Fibroblast of skin of right biceps (primary cell): ENCODE measurements at regions not wholly inside any gene's neighbourhood (a gene's known extent, or its start where the extent isn't known, plus 50 kb on each side); places are given as distances from the start of the nearest gene placed in this dataset.
"Not testable (repeated sequence)": the region's sequence is repeated elsewhere in the genome, so short reads cannot be mapped to it uniquely, and the experiment has no call there.

Experiments
- DNase-seq: peaks from one replicate; pipeline ENCODE4 v3.0.0-alpha.2; 2013

GRCh38 chr5:97545886-97546535 is 363.0 kb upstream of the RIOK2 start:
- DNase-seq, result peak; percentile 45

GRCh38 chr5:97547430-97547829 is 364.4 kb upstream of the RIOK2 start:
- no peak for DNase-seq

- peak; percentile 21 for DNase-seq
These were observed 365.1 kb upstream of the RIOK2 start for GRCh38 chr5:97547999-97548738.

- DNase-seq, result no peak
These were observed 365.7 kb upstream of the RIOK2 start for GRCh38 chr5:97548739-97549080.

GRCh38 chr5:97549496-97549895 is 366.4 kb upstream of the RIOK2 start:
- DNase-seq, result no peak

- peak; percentile 67 for DNase-seq
These were observed 367.1 kb upstream of the RIOK2 start for GRCh38 chr5:97550164-97550563.

- no peak for DNase-seq
These were observed 367.8 kb upstream of the RIOK2 start for GRCh38 chr5:97550818-97551217.

GRCh38 chr5:97553604-97554452 is 370.8 kb upstream of the RIOK2 start:
- DNase-seq, result peak; percentile 66

GRCh38 chr5:97554977-97555643 is 372.1 kb upstream of the RIOK2 start:
- DNase-seq, result peak; percentile 76

GRCh38 chr5:97555644-97555981 is 372.6 kb upstream of the RIOK2 start:
- DNase-seq, result no peak

- DNase-seq, result no peak
These were observed 377.0 kb upstream of the RIOK2 start for GRCh38 chr5:97559827-97560598.

- DNase-seq, result no peak
These were observed 377.5 kb upstream of the RIOK2 start for GRCh38 chr5:97560599-97560993.

- DNase-seq, result no peak
These were observed 380.1 kb upstream of the RIOK2 start for GRCh38 chr5:97563050-97563657.

- peak; percentile 38 for DNase-seq
These were observed 385.3 kb upstream of the RIOK2 start for GRCh38 chr5:97568382-97568781.

GRCh38 chr5:97570242-97570641 is 387.2 kb upstream of the RIOK2 start:
- no peak for DNase-seq

- no peak for DNase-seq
These were observed 392.3 kb upstream of the RIOK2 start for GRCh38 chr5:97575322-97575721.

GRCh38 chr5:97576956-97577355 is 393.9 kb upstream of the RIOK2 start:
- DNase-seq, result no peak

GRCh38 chr5:97579977-97580376 is 396.9 kb upstream of the RIOK2 start:
- DNase-seq, result not testable (repeated sequence)

- no peak for DNase-seq
These were observed 397.7 kb upstream of the RIOK2 start for GRCh38 chr5:97580746-97581145.

- no peak for DNase-seq
These were observed 408.7 kb upstream of the RIOK2 start for GRCh38 chr5:97591781-97592180.

GRCh38 chr5:97600486-97600885 is 417.4 kb upstream of the RIOK2 start:
- DNase-seq, result peak; percentile 16

GRCh38 chr5:97601651-97602050 is 418.6 kb upstream of the RIOK2 start:
- peak; percentile 15 for DNase-seq
